ENCODE measurements at regions not wholly inside any gene's neighbourhood (a gene's known extent, or its start where the extent isn't known, plus 50 kb on each side); places are given as distances from the start of the nearest gene placed in this dataset.

DNA sequence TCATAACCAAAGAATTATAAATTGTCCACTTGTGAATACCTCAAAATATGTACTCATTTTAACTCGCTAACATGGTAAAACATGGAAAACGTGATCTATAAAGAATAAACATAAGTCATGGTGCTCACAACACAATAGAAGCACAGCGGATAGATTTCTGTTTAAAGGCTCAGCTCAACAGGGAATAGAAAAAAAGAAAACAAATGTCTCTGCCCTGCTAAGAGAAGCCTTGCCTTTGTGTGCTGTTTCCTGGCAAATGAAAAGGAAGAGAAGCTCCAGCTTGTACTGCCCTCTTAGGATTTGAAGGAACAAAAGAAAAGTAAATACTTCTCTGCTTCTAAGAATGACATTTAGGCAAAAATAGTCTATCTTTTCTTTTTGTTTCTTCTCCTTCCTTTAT, 121.0 kb upstream of the KRR1 start:
- TF ChIP-seq, protein P1, sequence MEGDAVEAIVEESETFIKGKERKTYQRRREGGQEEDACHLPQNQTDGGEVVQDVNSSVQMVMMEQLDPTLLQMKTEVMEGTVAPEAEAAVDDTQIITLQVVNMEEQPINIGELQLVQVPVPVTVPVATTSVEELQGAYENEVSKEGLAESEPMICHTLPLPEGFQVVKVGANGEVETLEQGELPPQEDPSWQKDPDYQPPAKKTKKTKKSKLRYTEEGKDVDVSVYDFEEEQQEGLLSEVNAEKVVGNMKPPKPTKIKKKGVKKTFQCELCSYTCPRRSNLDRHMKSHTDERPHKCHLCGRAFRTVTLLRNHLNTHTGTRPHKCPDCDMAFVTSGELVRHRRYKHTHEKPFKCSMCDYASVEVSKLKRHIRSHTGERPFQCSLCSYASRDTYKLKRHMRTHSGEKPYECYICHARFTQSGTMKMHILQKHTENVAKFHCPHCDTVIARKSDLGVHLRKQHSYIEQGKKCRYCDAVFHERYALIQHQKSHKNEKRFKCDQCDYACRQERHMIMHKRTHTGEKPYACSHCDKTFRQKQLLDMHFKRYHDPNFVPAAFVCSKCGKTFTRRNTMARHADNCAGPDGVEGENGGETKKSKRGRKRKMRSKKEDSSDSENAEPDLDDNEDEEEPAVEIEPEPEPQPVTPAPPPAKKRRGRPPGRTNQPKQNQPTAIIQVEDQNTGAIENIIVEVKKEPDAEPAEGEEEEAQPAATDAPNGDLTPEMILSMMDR (IDR thresholded peaks at IDR 0.05 in 8 of 11, conservative IDR thresholded peaks at IDR 0.05 in 3 of 11), result no peak
- no peak for TF ChIP-seq POLR2AphosphoS5 (IDR thresholded peaks at IDR 0.05)
- no peak for TF ChIP-seq POLR2A (IDR thresholded peaks at IDR 0.05)

All from spleen (tissue), 7 donors.